ENCODE measurements at regions not wholly inside any gene's neighbourhood (a gene's known extent, or its start where the extent isn't known, plus 50 kb on each side); places are given as distances from the start of the nearest gene placed in this dataset.
"Not testable (repeated sequence)": the region's sequence is repeated elsewhere in the genome, so short reads cannot be mapped to it uniquely, and the experiment has no call there.

GRCh38 chr11:24171869-24172268 lies 325.0 kb upstream of the LUZP2 start:
- H3K36me3 ChIP-seq (ENCODE audit: low read depth), result no peaks in the 10 kb centered on the region
- ATAC-seq (no peak), DNase-seq (no peak)
- H3K9me3 ChIP-seq, result no peaks in the 10 kb centered on the region
- TF ChIP-seq CTCF (IDR thresholded peaks at IDR 0.05), result no peak
- intact Hi-C loops (cut with DNase I, micrococcal nuclease), result no loop called here
- H3K4me3 ChIP-seq, result no peak overlapping the region
- H3K4me1 ChIP-seq (ENCODE audit: low read depth), result no peaks in the 10 kb centered on the region

GRCh38 chr11:24181395-24182047 lies 315.3 kb upstream of the LUZP2 start:
- DNase-seq, result no peak
- no peak for ATAC-seq
- TF ChIP-seq CTCF (IDR thresholded peaks at IDR 0.05), result no peak
- H3K4me3 ChIP-seq, result no peak overlapping the region
- no peaks in the 10 kb centered on the region for H3K9me3 ChIP-seq
- H3K4me1 ChIP-seq (ENCODE audit: low read depth), result no peaks in the 10 kb centered on the region
- intact Hi-C loops (cut with DNase I, micrococcal nuclease), result no loop called here
- no peaks in the 10 kb centered on the region for H3K36me3 ChIP-seq (ENCODE audit: low read depth)

- H3K36me3 ChIP-seq (ENCODE audit: low read depth); intact Hi-C loops (cut with DNase I, micrococcal nuclease); H3K9me3 ChIP-seq; ATAC-seq; H3K4me1 ChIP-seq (ENCODE audit: low read depth); H3K4me3 ChIP-seq; DNase-seq: not testable (repeated sequence)
These were observed 311.3 kb upstream of the LUZP2 start for GRCh38 chr11:24185535-24185934.

GRCh38 chr11:24196733-24197132 lies 300.1 kb upstream of the LUZP2 start:
- Histone ChIP-seq H3K36me3 (ENCODE audit: low read depth) (no peaks in the 10 kb centered on the region), H3K4me1 (ENCODE audit: low read depth) (no peaks in the 10 kb centered on the region), H3K9me3 (no peaks in the 10 kb centered on the region), H3K4me3 (no peak overlapping the region)
- DNase-seq (no peak), ATAC-seq (no peak)
- no peak for TF ChIP-seq CTCF (IDR thresholded peaks at IDR 0.05)
- intact Hi-C loops (cut with DNase I, micrococcal nuclease), result no loop called here

GRCh38 chr11:24198481-24198880 lies 298.4 kb upstream of the LUZP2 start:
- TF ChIP-seq CTCF (IDR thresholded peaks at IDR 0.05), result no peak
- Histone ChIP-seq H3K36me3 (ENCODE audit: low read depth) (no peaks in the 10 kb centered on the region), H3K4me1 (ENCODE audit: low read depth) (no peaks in the 10 kb centered on the region), H3K4me3 (no peak overlapping the region), H3K9me3 (no peaks in the 10 kb centered on the region)
- no peak for DNase-seq
- no peak for ATAC-seq
- intact Hi-C loops (cut with DNase I, micrococcal nuclease), result no loop called here

- no peak for ATAC-seq
- DNase-seq, result no peak
- intact Hi-C loops (cut with DNase I, micrococcal nuclease), result no loop called here
- H3K4me1 ChIP-seq (ENCODE audit: low read depth), result no peaks in the 10 kb centered on the region
- no peaks in the 10 kb centered on the region for H3K36me3 ChIP-seq (ENCODE audit: low read depth)
- no peaks in the 10 kb centered on the region for H3K9me3 ChIP-seq
- no peak overlapping the region for H3K4me3 ChIP-seq
- no peak for TF ChIP-seq CTCF (IDR thresholded peaks at IDR 0.05)
These were observed 297.4 kb upstream of the LUZP2 start for GRCh38 chr11:24199461-24199860.
